ENCODE measurements at regions not wholly inside any gene's neighbourhood (a gene's known extent, or its start where the extent isn't known, plus 50 kb on each side); places are given as distances from the start of the nearest gene placed in this dataset.

- TF ChIP-seq POLR2AphosphoS5 (IDR thresholded peaks at IDR 0.05; ENCODE audit: low read depth, low read length) (no peak), TCF7L2 (IDR thresholded peaks at IDR 0.05; ENCODE audit: low read depth, low read length) (no peak), CTCF (IDR thresholded peaks at IDR 0.05) (no peak), SIN3A (IDR thresholded peaks at IDR 0.05; ENCODE audit: borderline replicate concordance, insufficient read depth, low read depth, low read length) (no peak), REST (IDR thresholded peaks at IDR 0.05; ENCODE audit: insufficient read depth in 1 of 2, low read depth in 2 of 2, low read length in 1 of 2) (no peak)
- H3K4me1 ChIP-seq (ENCODE audit: control insufficient read depth, insufficient read depth, low read length): no peaks in the 10 kb centered on the region
- in situ Hi-C loops (cut with HindIII; ENCODE audit: low pct_unique_long_range_greater_than_20kb, low sequenced_read_pairs): no loop called here
- CTCF ChIA-PET: no interaction called here
- H3K9me3 ChIP-seq (ENCODE audit: control insufficient read depth, insufficient read depth, low read depth, low read length): no peaks in the 10 kb centered on the region
- no peak overlapping the region for H3K4me3 ChIP-seq (ENCODE audit: low read depth in 2 of 2, low read length in 2 of 2)
- POLR2A ChIA-PET: no interaction called here
- ATAC-seq (no peak), DNase-seq (ENCODE audit: low read depth, low spot score) (no peak)
- no peaks in the 10 kb centered on the region for H3K36me3 ChIP-seq (ENCODE audit: control insufficient read depth, insufficient read depth, low read length)
- H3K27me3 ChIP-seq (ENCODE audit: control insufficient read depth, insufficient read depth, low read length): no peaks in the 10 kb centered on the region
- BruUV-seq (replicated peaks): no TSS peak
- H3K27ac ChIP-seq (ENCODE audit: low read length): no peak overlapping the region
- intact Hi-C loops (cut with micrococcal nuclease; ENCODE audit: unreplicated experiment): no loop called here
Observed at GRCh38 chr14:87102811-87103378, 890.1 kb downstream of the GALC start.

GRCh38 chr14:87097015-87097414, 896.0 kb downstream of the GALC start:
- in situ Hi-C loops (cut with HindIII; ENCODE audit: low pct_unique_long_range_greater_than_20kb, low sequenced_read_pairs) (no loop called here), intact Hi-C loops (cut with micrococcal nuclease; ENCODE audit: unreplicated experiment) (no loop called here)
- CTCF ChIA-PET: no interaction called here
- no peaks in the 10 kb centered on the region for H3K4me1 ChIP-seq (ENCODE audit: control insufficient read depth, insufficient read depth, low read length)
- no TSS peak for BruUV-seq (replicated peaks)
- POLR2A ChIA-PET: no interaction called here
- no peaks in the 10 kb centered on the region for H3K9me3 ChIP-seq (ENCODE audit: control insufficient read depth, insufficient read depth, low read depth, low read length)
- no peaks in the 10 kb centered on the region for H3K27me3 ChIP-seq (ENCODE audit: control insufficient read depth, insufficient read depth, low read length)
- H3K27ac ChIP-seq (ENCODE audit: low read length): no peak overlapping the region
- H3K4me3 ChIP-seq (ENCODE audit: low read depth in 2 of 2, low read length in 2 of 2): no peak overlapping the region
- DNase-seq (ENCODE audit: low read depth, low spot score) (no peak), ATAC-seq (no peak)
- TF ChIP-seq TCF7L2 (IDR thresholded peaks at IDR 0.05; ENCODE audit: low read depth, low read length) (no peak), REST (IDR thresholded peaks at IDR 0.05; ENCODE audit: insufficient read depth in 1 of 2, low read depth in 2 of 2, low read length in 1 of 2) (no peak), POLR2AphosphoS5 (IDR thresholded peaks at IDR 0.05; ENCODE audit: low read depth, low read length) (no peak), CTCF (IDR thresholded peaks at IDR 0.05) (no peak), SIN3A (IDR thresholded peaks at IDR 0.05; ENCODE audit: borderline replicate concordance, insufficient read depth, low read depth, low read length) (no peak)
- no peaks in the 10 kb centered on the region for H3K36me3 ChIP-seq (ENCODE audit: control insufficient read depth, insufficient read depth, low read length)

Measured in Panc1 (cell line).